GM19023 (cell line): ENCODE measurements at regions not wholly inside any gene's neighbourhood (a gene's known extent, or its start where the extent isn't known, plus 50 kb on each side); places are given as distances from the start of the nearest gene placed in this dataset.
"Not testable (repeated sequence)": the region's sequence is repeated elsewhere in the genome, so short reads cannot be mapped to it uniquely, and the experiment has no call there.

Experiments used
- ATAC-seq: cut with Tn5 transposase; IDR thresholded peaks from one replicate; pipeline ENCODE4 v1.9.1; 2021; ENCODE audit warnings: mild to moderate bottlenecking, moderate library complexity; ENCODE audit not compliant: unreplicated experiment

GRCh38 chr15:56812221-56812620, 78.9 kb upstream of the ZNF280D start:
- no peak for ATAC-seq

- ATAC-seq: no peak
These were observed 78.3 kb upstream of the ZNF280D start for GRCh38 chr15:56811586-56811985.

GRCh38 chr15:56808160-56808559, 74.9 kb upstream of the ZNF280D start:
- ATAC-seq: no peak

GRCh38 chr15:56806148-56806536, 72.8 kb upstream of the ZNF280D start:
- no peak for ATAC-seq

- ATAC-seq: no peak
These were observed 72.3 kb upstream of the ZNF280D start for GRCh38 chr15:56805466-56806147.

GRCh38 chr15:56804938-56805337, 71.6 kb upstream of the ZNF280D start:
- no peak for ATAC-seq

GRCh38 chr15:56804279-56804678, 71.0 kb upstream of the ZNF280D start:
- no peak for ATAC-seq

GRCh38 chr15:56802161-56802560, 68.9 kb upstream of the ZNF280D start:
- ATAC-seq: no peak

- no peak for ATAC-seq
These were observed 65.3 kb upstream of the ZNF280D start for GRCh38 chr15:56798639-56799038.

- ATAC-seq: no peak
These were observed 64.5 kb upstream of the ZNF280D start for GRCh38 chr15:56797720-56798275.

GRCh38 chr15:56795502-56795901, 62.2 kb upstream of the ZNF280D start:
- no peak for ATAC-seq

- no peak for ATAC-seq
These were observed 61.4 kb upstream of the ZNF280D start for GRCh38 chr15:56794553-56795329.

- no peak for ATAC-seq
These were observed 60.9 kb upstream of the ZNF280D start for GRCh38 chr15:56794165-56794552.

- ATAC-seq: no peak
These were observed 58.9 kb upstream of the ZNF280D start for GRCh38 chr15:56792211-56792610.

GRCh38 chr15:56791521-56791920, 58.2 kb upstream of the ZNF280D start:
- not testable (repeated sequence) for ATAC-seq

- ATAC-seq: no peak
These were observed 55.0 kb upstream of the ZNF280D start for GRCh38 chr15:56788359-56788758.

GRCh38 chr15:56786966-56787365, 53.7 kb upstream of the ZNF280D start:
- peak; percentile 67 for ATAC-seq

- ATAC-seq: no peak
These were observed 50.8 kb upstream of the ZNF280D start for GRCh38 chr15:56783857-56784661.

- ATAC-seq: no peak
These were observed 50.0 kb upstream of the ZNF280D start for GRCh38 chr15:56783156-56783856.
